ENCODE measurements at regions not wholly inside any gene's neighbourhood (a gene's known extent, or its start where the extent isn't known, plus 50 kb on each side); places are given as distances from the start of the nearest gene placed in this dataset.
"Not testable (repeated sequence)": the region's sequence is repeated elsewhere in the genome, so short reads cannot be mapped to it uniquely, and the experiment has no call there.

GRCh38 chr11:19429108-19429760 lies 188.5 kb upstream of the E2F8 start:
- no peak for DNase-seq

GRCh38 chr11:19428206-19429002 lies 187.7 kb upstream of the E2F8 start:
- DNase-seq, result peak in 1 of 2 experiments; percentile 52

GRCh38 chr11:19426756-19427403 lies 186.1 kb upstream of the E2F8 start:
- no peak for DNase-seq

GRCh38 chr11:19426011-19426755 lies 185.4 kb upstream of the E2F8 start:
- DNase-seq, result no peak

- DNase-seq, result peak in 1 of 2 experiments; percentile 14
These were observed 181.5 kb upstream of the E2F8 start for GRCh38 chr11:19422276-19422675.

GRCh38 chr11:19420868-19421533 lies 180.3 kb upstream of the E2F8 start:
- DNase-seq, result no peak

- DNase-seq, result no peak
These were observed 179.1 kb upstream of the E2F8 start for GRCh38 chr11:19419808-19420207.

- DNase-seq, result no peak
These were observed 178.4 kb upstream of the E2F8 start for GRCh38 chr11:19419021-19419750.

- DNase-seq, result no peak
These were observed 177.5 kb upstream of the E2F8 start for GRCh38 chr11:19418221-19418620.

- DNase-seq, result not testable (repeated sequence)
These were observed 171.3 kb upstream of the E2F8 start for GRCh38 chr11:19412070-19412469.

GRCh38 chr11:19410032-19410431 lies 169.3 kb upstream of the E2F8 start:
- no peak for DNase-seq

GRCh38 chr11:19409307-19409706 lies 168.6 kb upstream of the E2F8 start:
- DNase-seq, result no peak

GRCh38 chr11:19407677-19408270 lies 167.0 kb upstream of the E2F8 start:
- DNase-seq, result no peak

GRCh38 chr11:19405966-19406365 lies 165.2 kb upstream of the E2F8 start:
- DNase-seq, result no peak

GRCh38 chr11:19404787-19405186 lies 164.0 kb upstream of the E2F8 start:
- DNase-seq, result no peak

GRCh38 chr11:19403196-19403895 lies 162.6 kb upstream of the E2F8 start:
- no peak for DNase-seq

GRCh38 chr11:19400296-19400695 lies 159.6 kb upstream of the E2F8 start:
- DNase-seq, result no peak

GRCh38 chr11:19398772-19399527 lies 158.2 kb upstream of the E2F8 start:
- DNase-seq, result no peak

- DNase-seq, result no peak
These were observed 157.5 kb upstream of the E2F8 start for GRCh38 chr11:19398273-19398672.

- no peak for DNase-seq
These were observed 154.3 kb upstream of the E2F8 start for GRCh38 chr11:19395050-19395449.
